GM21526 (cell line): ENCODE measurements at regions not wholly inside any gene's neighbourhood (a gene's known extent, or its start where the extent isn't known, plus 50 kb on each side); places are given as distances from the start of the nearest gene placed in this dataset.
"Not testable (repeated sequence)": the region's sequence is repeated elsewhere in the genome, so short reads cannot be mapped to it uniquely, and the experiment has no call there.

Experiments
- ATAC-seq: cut with Tn5 transposase; IDR thresholded peaks from one replicate; pipeline ENCODE4 v1.9.1; 2021; ENCODE audit warnings: moderate library complexity; ENCODE audit not compliant: unreplicated experiment, low FRiP score

- ATAC-seq: no peak
These were observed 473.7 kb downstream of the QKI start for GRCh38 chr6:163888030-163888819.

GRCh38 chr6:163886428-163886827, 471.9 kb downstream of the QKI start:
- no peak for ATAC-seq

- ATAC-seq: no peak
These were observed 469.5 kb downstream of the QKI start for GRCh38 chr6:163883984-163884383.

- ATAC-seq: no peak
These were observed 464.2 kb downstream of the QKI start for GRCh38 chr6:163878698-163879097.

GRCh38 chr6:163877877-163878639, 463.5 kb downstream of the QKI start:
- no peak for ATAC-seq

GRCh38 chr6:163876391-163876790, 461.9 kb downstream of the QKI start:
- ATAC-seq: no peak

- ATAC-seq: no peak
These were observed 460.3 kb downstream of the QKI start for GRCh38 chr6:163874784-163875183.

GRCh38 chr6:163872335-163872734, 457.8 kb downstream of the QKI start:
- ATAC-seq: no peak

- no peak for ATAC-seq
These were observed 457.1 kb downstream of the QKI start for GRCh38 chr6:163871616-163872015.

GRCh38 chr6:163867518-163868292, 453.2 kb downstream of the QKI start:
- ATAC-seq: no peak

GRCh38 chr6:163866192-163866591, 451.7 kb downstream of the QKI start:
- no peak for ATAC-seq

GRCh38 chr6:163863565-163863964, 449.0 kb downstream of the QKI start:
- ATAC-seq: no peak

- no peak for ATAC-seq
These were observed 448.2 kb downstream of the QKI start for GRCh38 chr6:163862701-163863100.

GRCh38 chr6:163861627-163862026, 447.1 kb downstream of the QKI start:
- ATAC-seq: no peak

GRCh38 chr6:163860287-163861081, 446.0 kb downstream of the QKI start:
- ATAC-seq: no peak

GRCh38 chr6:163858870-163859269, 444.4 kb downstream of the QKI start:
- ATAC-seq: not testable (repeated sequence)

GRCh38 chr6:163857421-163857820, 442.9 kb downstream of the QKI start:
- no peak for ATAC-seq

GRCh38 chr6:163850874-163851273, 436.4 kb downstream of the QKI start:
- no peak for ATAC-seq

GRCh38 chr6:163844761-163845160, 430.2 kb downstream of the QKI start:
- ATAC-seq: no peak

- no peak for ATAC-seq
These were observed 429.8 kb downstream of the QKI start for GRCh38 chr6:163844357-163844756.
